RPMI8226 (cell line): ENCODE measurements at regions not wholly inside any gene's neighbourhood (a gene's known extent, or its start where the extent isn't known, plus 50 kb on each side); places are given as distances from the start of the nearest gene placed in this dataset.

ENCODE experiments used
- DNase-seq: peaks from one replicate; pipeline ENCODE4 v3.0.0-alpha.2; 2015

GRCh38 chr6:11923621-11924020, 88.5 kb upstream of the HIVEP1 start:
- no peak for DNase-seq

- no peak for DNase-seq
Measured at GRCh38 chr6:11922901-11923300, 89.2 kb upstream of the HIVEP1 start.

GRCh38 chr6:11921751-11922150, 90.4 kb upstream of the HIVEP1 start:
- DNase-seq, result no peak

- no peak for DNase-seq
Measured at GRCh38 chr6:11921017-11921438, 91.1 kb upstream of the HIVEP1 start.

- DNase-seq, result no peak
Measured at GRCh38 chr6:11920566-11920965, 91.5 kb upstream of the HIVEP1 start.

GRCh38 chr6:11919771-11920440, 92.2 kb upstream of the HIVEP1 start:
- no peak for DNase-seq

GRCh38 chr6:11918739-11919605, 93.1 kb upstream of the HIVEP1 start:
- DNase-seq, result no peak

- no peak for DNase-seq
Measured at GRCh38 chr6:11917951-11918738, 94.0 kb upstream of the HIVEP1 start.

- peak; percentile 20 for DNase-seq
Measured at GRCh38 chr6:11912420-11912819, 99.7 kb upstream of the HIVEP1 start.

- DNase-seq, result no peak
Measured at GRCh38 chr6:11911538-11911937, 100.6 kb upstream of the HIVEP1 start.

GRCh38 chr6:11909696-11910132, 102.4 kb upstream of the HIVEP1 start:
- no peak for DNase-seq

GRCh38 chr6:11908436-11909105, 103.5 kb upstream of the HIVEP1 start:
- no peak for DNase-seq

- no peak for DNase-seq
Measured at GRCh38 chr6:11903645-11904044, 108.5 kb upstream of the HIVEP1 start.

- no peak for DNase-seq
Measured at GRCh38 chr6:11902527-11902926, 109.6 kb upstream of the HIVEP1 start.

GRCh38 chr6:11900662-11901598, 111.2 kb upstream of the HIVEP1 start:
- no peak for DNase-seq

GRCh38 chr6:11899645-11900044, 112.5 kb upstream of the HIVEP1 start:
- no peak for DNase-seq

- DNase-seq, result no peak
Measured at GRCh38 chr6:11894212-11894611, 115.6 kb upstream of the ADTRP start.

GRCh38 chr6:11891547-11891946, 112.9 kb upstream of the ADTRP start:
- DNase-seq, result no peak

- DNase-seq, result no peak
Measured at GRCh38 chr6:11890849-11891248, 112.2 kb upstream of the ADTRP start.

- no peak for DNase-seq
Measured at GRCh38 chr6:11890209-11890608, 111.6 kb upstream of the ADTRP start.

- no peak for DNase-seq
Measured at GRCh38 chr6:11889572-11889971, 111.0 kb upstream of the ADTRP start.

GRCh38 chr6:11888727-11889126, 110.1 kb upstream of the ADTRP start:
- DNase-seq, result no peak
